Inflammatory macrophage (primary cell): ENCODE measurements at regions not wholly inside any gene's neighbourhood (a gene's known extent, or its start where the extent isn't known, plus 50 kb on each side); places are given as distances from the start of the nearest gene placed in this dataset.

Experiments used
- DNase-seq, 2 donors: peaks; one replicate each; pipeline ENCODE4 v3.0.0-alpha.2; 2020 to 2022

DNA sequence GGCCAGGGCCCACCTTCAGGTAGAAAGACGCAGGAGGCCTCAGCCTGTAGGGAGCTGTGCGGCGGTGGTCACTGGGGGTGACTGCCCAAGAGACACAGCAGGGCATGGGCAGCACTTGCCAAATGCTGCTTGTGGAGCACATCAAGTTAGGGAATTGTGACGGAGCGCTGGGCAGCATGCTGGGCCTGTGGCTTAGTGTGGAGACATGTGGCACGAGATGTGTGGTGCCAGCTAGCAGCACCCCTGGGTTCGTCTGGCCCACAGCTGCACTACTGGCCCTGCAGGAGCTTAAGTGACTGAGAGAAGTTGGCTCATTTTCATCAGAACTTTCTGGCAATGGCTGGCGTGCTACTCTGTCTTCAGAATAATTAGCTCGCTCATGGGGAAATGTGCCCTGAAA, 213.1 kb upstream of the SYNDIG1 start:
- DNase-seq: no peak

DNA sequence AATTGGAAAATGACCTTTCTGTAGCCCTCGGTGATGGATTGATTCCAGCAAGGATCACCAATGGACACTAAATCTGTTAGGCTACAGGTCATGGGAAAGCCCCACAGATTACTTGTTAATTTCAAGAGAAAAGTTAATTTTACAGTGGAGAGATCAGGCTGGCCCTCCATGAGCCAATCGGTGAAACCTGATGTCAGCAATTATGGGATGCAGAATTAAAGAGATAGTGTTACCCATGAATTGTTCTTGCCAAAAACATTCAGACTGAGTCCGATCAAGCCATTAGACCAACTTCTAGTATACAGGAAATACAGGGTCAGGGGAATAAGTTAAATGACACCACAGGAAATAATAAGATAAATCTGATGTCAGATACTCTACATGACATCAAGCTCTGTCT, 214.9 kb upstream of the SYNDIG1 start:
- no peak for DNase-seq

DNA sequence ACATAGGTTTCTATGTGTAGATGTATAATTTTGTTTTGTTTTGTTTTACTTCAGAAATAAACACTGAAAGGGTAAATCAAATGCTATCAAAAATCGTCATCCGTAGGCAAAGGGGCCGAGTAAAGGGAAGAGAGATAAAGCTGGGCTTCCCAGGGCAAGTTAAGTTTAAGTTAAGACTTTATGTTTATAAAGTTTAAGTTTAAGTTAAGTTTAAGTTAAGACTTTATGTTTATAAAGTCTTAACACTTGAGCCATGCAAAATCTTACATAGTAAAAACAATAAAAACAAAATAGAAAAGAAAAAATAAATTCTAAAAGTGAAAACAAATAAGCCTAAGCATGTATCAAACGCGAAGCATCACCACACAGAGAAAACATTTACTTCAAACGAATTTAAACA, 216.1 kb upstream of the SYNDIG1 start:
- DNase-seq: no peak

DNA sequence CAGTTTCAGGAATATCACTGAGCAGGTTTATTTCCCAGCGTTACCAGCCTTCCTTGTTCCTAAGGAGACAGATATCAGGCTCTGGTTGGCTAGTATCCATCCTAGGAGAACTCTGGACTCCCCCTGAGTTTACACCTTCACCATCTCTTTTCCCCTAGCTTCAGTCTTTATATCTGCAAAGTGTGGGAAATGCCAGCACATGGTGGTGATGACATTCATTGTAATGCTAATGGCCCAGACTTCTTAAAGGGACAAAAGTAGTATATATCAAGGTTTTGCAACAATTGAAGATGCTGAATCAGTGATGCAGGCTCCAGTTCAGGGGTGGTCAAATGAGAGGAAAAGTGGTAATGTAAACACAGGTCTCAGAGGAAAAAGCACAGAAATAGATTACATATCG, 224.3 kb upstream of the SYNDIG1 start:
- DNase-seq: no peak

DNA sequence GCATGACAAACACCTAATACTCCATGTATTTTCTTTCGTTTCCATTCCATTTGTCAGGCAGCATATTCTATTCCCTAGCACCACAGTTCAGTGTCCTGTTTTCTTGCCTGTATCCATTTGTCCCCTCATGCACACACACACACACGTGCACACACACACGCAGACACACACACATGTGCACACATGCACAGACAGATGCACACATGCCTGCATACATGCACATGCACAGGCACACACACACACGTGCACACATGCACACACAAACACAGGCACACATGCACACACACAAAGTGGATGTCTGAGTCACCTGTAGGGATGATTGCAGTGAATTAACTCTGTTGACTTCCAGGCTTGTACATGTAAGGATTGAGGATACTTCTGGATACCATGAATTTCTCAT, 226.7 kb upstream of the SYNDIG1 start:
- DNase-seq: no peak

DNA sequence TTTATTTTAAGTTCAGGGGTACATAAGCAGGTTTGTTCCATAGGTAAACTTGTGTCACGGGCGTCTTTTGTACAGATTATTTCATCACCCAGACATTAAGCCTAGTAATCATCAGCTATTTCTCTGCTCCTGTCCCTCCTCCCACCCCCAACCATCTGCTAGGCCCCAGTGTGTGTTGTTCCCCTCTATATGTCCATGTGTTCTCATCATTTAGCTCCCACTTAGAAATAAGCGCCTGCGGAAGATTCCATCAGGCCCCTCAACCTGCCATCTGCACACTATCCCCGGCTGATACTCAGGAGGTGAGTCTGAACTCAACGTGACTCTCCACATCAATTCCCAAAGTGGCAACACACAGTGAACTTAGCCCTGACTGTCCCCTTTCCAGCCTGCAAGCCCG, 228.0 kb upstream of the SYNDIG1 start:
- no peak for DNase-seq

DNA sequence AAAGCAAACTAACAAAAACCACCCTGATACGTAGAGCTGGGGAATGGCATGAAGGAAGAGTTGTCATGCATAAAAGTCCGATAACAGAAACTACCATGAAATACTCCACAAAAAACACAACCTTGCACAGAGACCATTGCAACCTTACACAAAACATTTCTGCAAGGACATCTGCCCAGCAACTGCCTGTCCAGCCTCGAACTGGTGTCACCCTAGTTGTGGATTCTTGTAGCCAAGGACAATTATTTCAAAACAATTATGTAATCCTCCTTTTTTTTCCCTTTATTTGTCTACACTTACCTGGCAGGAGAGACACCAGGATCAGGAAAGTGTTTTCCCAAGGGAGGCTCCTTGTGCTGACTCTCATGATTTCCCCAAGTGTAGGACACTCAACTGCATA, 232.5 kb upstream of the SYNDIG1 start:
- no peak for DNase-seq

DNA sequence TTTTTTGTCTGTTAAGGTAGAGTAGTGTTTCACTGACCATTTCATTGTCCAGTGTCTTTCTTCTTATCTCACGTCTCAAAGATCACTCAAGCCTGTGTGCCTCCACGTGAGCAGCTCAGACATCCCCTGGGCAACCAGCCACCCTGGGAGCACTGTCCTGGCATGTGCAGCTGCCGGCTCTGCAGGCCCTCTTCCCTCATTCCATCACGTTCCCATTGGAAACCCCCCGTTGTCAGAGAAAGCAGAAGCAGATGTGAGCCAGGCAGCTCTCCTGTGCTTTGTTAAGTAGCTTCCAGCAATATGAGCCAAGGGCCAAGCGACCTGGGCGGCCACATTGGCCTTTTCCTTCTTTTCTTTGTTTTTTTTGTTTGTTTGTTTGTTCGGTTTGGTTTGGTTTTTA, 233.2 kb upstream of the SYNDIG1 start:
- no peak for DNase-seq

DNA sequence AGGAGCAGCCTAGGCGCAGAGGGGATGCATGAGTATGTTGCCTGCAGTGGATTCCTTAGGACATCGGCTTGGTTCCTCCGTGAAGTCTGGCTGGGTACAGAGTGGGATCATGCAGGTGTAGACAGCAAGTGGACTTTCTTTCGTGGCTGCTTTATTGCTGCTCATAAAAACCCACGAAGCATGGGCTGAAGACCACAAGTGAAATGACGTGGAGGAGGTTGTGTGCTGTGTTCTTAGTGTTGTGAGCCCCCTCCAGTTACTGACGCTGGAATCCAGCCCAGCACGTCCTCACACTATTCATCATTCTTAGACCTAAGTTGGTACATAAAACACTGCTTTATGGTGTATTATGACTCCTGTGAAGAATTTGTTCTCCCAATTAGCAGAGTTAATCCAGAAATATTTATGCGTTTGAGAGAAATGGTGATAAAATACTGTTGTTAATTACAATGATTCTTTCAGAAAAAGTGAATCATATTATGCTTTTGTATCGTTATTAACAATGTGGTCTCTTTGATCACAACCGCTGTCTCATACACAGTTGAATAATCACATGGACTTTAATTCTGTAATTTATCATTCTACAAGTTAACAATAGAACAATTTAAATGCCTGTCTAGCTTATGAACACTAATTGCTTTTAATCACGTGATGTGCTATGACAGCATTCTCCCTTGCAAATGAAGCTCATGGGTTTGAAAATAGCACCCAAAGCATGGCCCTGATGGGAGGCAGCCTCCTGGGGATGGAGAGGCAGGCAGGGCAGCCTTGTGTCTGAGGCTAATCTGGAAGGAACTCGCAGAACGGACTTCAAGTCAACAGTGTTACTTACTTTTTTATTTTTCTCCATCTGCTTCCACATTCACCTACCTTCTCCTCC, 233.9 kb upstream of the SYNDIG1 start:
- DNase-seq: no peak

DNA sequence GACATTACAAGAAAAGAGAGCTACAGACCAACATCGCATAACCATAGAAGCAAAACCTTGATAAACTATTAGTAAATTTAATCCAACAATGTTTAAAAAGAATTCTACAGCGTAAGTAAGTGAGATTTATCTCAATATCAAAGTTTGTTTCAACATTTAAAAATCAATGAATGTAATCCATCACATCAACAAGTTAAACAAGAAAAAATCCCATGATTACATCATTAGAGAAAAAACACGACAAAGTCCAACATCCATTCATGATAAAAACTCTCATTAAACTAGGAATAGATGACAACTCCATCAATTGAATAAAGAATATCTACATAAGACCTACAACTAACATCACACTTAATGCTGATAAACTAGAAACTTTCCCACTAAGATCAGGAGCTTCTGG, 239.0 kb upstream of the GGTLC1 start:
- DNase-seq: no peak

DNA sequence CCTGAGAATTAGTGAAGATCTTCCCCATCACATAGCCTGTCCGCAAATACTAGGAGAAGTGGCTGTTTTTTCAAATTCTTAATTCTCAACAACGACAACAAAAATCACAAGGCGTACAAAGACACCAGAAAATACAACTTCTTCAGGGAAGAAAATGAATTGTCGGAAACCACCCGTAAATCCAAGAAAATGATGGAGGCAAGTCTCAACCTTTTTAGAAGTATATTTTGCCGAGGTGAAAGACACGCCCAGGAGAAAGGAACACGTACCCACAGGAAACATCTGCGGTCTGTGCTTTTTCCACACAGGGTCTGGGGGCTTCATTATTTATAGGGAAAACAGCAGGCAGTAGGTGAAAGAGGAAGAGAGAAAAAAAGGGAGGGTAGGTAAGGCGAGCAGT, 223.9 kb upstream of the GGTLC1 start:
- DNase-seq: no peak

DNA sequence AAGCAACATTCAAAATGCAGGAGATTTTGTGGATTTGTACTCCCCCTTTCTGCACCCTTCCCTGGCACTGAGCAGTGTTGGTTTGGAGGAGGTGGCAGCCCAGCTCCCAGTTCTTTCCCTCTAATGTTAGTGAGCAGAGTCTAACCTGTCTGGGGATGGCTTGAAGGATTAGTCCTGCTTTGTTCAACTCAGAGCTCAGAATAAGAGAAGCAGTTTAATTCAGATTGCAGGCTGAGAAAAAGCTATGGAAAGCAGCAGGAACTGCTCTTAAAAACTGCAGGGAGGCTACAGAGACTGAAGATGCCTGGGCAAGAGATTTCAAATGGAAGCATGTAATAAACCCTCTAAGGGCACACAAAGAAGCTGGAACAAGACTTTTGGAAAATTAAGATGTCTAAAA, 223.4 kb upstream of the GGTLC1 start:
- DNase-seq: no peak

DNA sequence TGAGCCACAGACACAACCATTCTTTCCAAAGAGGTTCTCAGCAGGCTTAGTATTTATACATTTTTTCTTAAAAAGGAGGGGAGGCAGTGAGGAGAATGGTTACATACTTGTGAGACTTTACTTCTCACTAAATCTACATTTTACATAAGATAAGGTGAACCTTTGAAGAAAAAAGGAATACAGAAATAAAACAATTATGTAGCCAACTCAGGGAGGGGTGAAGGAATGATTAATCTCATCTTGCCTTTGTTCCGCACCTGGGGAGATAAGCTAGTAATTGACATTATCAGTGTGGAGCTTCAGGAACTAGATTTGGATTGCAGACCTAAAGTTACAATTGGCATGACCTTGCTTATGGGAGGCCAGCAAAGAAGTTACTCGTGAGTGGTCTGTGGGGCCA, 221.8 kb upstream of the GGTLC1 start:
- DNase-seq: no peak

DNA sequence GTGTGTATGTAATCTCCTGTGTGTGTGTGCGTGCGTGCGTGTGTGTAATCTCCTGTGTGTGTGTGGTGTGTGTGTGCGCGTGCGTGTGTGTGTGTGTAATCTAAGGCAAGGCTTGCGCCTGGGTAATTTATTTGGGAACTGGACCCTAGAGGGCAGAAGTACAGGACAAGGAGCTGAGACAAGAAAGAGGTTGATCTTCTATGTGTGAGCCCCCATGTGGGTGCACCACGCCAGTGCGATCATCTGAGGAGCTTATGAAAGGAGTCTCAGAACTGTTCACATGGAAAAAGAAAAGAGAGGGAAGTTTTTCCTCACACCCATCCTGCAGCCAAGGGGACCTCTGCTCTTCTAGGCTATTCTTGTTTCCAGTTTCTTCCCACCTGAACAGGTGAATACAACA, 220.1 kb upstream of the GGTLC1 start:
- no peak for DNase-seq

DNA sequence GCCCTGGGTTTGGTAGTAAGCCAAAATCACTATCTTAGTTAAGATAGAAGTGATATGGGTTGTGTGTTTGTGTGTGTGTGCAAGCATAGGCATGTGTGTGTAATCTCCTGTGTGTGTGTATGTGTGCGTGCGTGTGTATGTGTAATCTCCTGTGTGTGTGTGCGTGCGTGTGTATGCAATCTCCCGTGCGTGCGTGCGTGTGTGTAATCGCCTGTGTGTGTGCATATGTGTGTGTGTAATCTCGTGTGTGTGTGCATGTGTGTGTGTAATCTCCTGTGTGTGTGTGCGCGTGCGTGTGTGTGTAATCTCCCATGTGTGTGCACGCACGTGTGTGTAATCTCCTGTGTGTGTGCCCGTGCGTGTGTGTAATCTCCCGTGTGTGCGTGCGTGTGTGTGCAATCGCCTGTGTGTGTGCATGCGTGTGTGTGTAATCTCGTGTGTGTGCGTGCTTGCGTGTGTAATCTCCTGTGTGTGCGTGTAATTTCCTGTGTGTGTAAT, 219.3 kb upstream of the GGTLC1 start:
- DNase-seq: no peak

DNA sequence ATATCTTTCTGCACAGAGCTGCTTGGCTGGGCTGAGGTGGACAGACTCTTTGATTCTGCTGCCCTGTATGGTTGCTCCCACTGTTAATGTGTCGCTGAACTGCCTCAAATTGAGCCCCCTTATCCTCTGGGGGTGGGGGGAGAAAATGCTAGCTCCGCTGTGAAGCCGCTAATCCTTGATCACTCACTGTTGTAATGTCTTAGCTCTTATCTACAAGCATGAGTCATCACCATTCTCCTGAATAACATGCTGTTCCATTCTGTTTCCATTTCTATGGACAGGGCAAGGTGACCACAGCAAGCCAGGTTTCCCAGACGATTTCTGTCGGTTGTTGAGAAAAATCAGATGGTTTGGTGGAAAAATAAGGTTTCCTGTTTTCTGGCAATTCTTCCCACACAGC, 218.4 kb upstream of the GGTLC1 start:
- DNase-seq: no peak

DNA sequence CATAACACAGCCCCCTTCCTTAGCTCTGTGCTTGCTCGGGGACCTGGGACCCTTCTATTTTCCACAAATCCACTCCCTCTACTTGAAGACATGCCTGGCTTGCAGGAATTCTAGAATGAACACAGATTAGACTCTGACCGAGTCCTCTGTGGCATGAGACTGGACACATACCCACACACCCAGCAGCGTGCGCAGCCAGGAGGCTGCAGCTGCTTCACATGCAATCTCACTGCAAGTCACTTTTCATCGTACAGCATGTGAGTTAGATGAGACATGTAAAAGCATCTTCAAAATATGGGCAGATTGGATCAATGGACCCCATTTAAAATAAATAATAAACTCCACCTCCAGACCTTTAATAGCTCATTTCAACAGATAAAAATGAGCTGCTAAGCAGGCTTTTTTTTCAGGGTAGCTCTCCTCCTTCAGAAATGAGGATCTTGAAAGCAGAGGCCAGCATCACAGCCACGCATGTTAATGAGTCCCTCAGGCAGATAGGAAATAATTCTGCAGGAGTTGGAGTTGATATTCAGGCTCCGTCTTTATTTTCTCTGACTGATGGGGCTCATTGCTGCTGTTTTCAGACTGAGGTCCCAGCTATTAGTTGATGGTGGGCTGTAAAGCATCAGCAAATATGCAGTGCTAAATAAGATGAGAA, 215.1 kb upstream of the GGTLC1 start:
- no peak for DNase-seq

DNA sequence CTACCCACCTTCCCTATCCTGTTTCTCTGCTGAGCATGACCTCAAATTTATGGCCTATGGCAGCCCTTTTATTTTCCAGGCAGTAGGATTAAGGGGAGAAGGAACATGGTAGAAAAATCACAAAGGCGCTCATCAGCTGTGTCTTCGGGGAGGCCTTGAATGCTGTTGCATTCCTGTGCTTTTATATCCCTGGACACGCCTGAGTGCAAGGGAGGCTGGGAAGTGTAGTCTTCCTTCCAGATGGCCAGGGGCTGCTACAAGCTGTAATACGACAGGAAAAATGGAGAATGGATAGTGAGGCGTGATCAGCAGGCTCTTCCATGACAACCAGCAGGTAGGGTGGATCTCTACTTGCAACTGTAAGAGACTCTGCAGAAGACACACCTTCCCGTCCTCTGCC, 210.9 kb upstream of the GGTLC1 start:
- DNase-seq: no peak

DNA sequence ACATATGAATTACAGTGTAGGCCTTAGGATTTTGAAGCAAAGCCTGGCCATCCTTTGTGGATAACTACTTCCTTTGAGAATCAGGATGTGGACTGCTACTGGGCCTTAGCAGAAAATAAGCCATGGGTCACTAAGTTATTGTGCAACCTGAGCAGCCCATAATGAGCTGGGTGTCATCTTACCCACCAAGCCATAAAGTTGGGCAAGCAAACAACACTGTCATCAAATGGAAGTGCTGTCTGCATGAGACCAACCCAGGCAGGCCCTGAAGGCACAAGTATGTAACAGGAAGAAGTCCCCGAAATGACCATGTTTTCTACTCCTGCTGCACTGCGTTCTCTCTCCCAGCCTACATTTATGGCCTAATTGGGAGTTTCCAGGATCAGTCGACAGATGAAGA, 205.6 kb upstream of the GGTLC1 start:
- no peak for DNase-seq

DNA sequence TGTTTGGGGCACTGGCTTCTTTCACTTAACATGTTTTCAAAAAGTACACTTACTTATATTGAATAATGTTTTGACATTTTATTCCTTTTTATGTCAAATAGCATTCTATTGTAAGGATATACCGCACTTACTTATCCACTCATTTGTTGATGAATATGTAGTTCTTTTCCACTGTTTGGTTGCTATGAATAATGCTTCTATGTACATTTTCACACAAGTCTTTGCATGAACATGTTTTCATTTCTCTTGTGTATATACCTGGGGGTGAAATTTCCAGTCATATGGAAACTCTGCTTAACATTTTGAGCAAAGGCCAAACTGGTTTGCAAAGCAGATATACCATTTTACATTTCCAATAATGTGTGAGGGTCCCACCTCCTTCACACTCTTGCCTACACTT, 202.3 kb upstream of the GGTLC1 start:
- no peak for DNase-seq

DNA sequence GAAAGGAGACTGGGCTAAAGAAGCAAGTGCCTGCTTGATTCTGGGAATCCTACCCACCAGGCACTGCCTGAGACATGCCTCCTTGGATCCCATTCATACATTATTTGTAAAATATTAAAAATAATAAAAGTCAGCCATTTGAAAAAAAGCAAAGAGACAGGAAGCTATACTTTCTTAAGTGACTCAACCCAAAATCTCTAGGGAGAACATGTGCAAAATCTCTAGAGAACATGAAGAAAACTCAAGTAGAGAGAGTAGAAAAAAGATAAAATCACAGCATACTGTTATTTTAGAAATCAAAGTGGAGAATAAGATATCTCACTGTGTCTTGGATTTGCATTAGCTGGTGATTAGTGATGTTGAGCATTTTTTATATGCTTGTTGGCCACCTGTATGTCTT, 197.2 kb upstream of the GGTLC1 start:
- no peak for DNase-seq

DNA sequence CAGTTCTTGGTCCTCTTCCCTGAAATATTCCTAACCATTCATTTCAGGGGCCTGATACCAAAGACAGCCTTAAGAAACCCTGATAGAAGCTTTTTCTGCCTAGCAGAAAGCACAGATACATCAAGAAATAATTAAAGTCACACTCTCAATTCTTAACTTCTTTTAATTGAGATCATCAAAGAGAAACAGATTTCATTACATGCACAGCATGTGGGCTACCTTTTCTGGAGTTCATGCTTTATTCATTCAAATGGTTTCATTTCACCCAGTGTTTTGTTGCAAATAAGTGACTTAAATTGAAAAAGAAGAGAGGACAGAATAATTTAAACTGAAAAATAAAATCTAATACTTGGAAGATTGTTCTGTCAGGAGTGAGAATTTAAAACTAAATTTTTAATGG, 192.6 kb upstream of the GGTLC1 start:
- DNase-seq: no peak

DNA sequence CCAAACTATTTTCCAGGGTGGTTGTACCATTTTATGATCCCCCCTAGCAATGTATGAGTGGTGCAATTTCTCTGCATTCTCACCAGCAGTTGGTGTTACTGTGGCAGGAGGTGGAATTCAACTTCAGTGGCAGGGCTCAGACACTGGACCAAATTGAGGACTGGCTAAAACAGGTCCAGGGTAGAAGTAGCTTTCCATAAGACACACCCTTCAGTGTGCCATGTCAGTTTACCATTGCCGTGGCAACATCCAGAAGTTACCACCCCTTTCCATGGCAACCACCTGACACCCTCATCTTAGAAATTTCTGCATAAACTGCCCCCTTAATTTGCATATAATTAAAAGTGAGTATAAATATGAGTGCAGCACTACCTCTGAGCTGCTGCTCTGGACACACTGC, 180.7 kb upstream of the GGTLC1 start:
- no peak for DNase-seq

DNA sequence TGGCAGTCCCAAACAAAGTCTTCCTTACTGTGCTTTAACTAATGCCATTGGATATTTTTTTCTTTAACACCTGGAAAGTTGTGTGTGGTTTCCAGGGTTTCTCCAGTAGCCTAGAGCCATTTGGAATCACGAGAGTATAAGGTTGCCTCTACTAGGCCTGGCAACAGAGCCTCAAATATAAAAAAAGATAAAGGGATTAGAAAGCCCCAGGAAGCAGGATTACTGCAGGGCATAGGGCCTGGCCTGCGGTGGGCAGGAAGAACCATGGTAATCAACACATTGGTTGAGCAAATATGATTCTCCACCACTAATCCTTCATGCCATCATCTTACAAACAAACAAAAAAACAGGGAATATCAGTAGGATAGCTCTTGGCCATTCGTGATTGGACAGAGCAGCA, 177.8 kb upstream of the GGTLC1 start:
- DNase-seq: no peak

DNA sequence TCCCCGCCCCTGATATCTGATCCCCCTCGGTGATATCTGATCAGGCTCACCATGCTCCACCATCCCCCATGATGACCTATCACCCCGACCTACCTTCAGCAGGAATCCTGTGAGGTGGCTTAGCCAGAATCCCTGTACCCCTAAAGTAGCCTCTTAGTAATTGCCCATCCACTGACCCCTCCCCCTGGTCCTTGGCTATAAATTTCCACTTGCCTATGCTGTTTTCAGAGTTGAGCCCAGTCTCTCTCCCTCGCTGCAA, 177.5 kb upstream of the GGTLC1 start:
- DNase-seq: no peak
